GM23338 (cell line): ENCODE measurements at regions not wholly inside any gene's neighbourhood (a gene's known extent, or its start where the extent isn't known, plus 50 kb on each side); places are given as distances from the start of the nearest gene placed in this dataset.

ENCODE experiments used
- ATAC-seq: fragments of 200-7000 bp; cut with Tn5 transposase; 3 replicates; pipeline ENCODE4 v1.9.1; 2020
- DNase-seq: peaks from one replicate; pipeline ENCODE4 v3.0.0-alpha.2; 2015; ENCODE audit warnings: low spot score
- H2AFZ ChIP-seq: fragments of 200-600 bp; sonication (generic); 2 replicates; pipeline ENCODE4 v1.8.0; 2016; ENCODE audit warnings: antibody characterized with exemption, mild to moderate bottlenecking, moderate library complexity
- H3F3A ChIP-seq: fragments of 200-600 bp; sonication (generic); replicated peaks from 2 replicates; pipeline ENCODE4 v1.8.0; 2017; ENCODE audit warnings: antibody characterized with exemption, mixed run types, low read depth
- H3K27ac ChIP-seq: fragments of 200-600 bp; sonication (generic); 2 replicates; pipeline ENCODE4 v1.6.1; 2016; ENCODE audit warnings: low read depth
- H3K27me3 ChIP-seq: fragments of 200-600 bp; sonication (generic); 2 replicates; pipeline ENCODE4 v1.8.0; 2016; ENCODE audit warnings: mild to moderate bottlenecking, mixed run types, moderate library complexity; ENCODE audit not compliant: insufficient read depth
- H3K36me3 ChIP-seq: fragments of 200-600 bp; sonication (generic); 2 replicates; pipeline ENCODE4 v1.8.0; 2016; ENCODE audit warnings: mild to moderate bottlenecking; ENCODE audit not compliant: insufficient read depth
- H3K4me1 ChIP-seq: fragments of 200-600 bp; sonication (generic); 2 replicates; pipeline ENCODE4 v1.8.0; 2016; ENCODE audit warnings: mild to moderate bottlenecking, moderate library complexity; ENCODE audit not compliant: insufficient read depth
- H3K4me2 ChIP-seq: fragments of 200-600 bp; sonication (generic); 2 replicates; pipeline ENCODE4 v1.7.1; 2017; ENCODE audit warnings: mixed run types
- H3K4me3 ChIP-seq: fragments of 200-600 bp; sonication (generic); 2 replicates; pipeline ENCODE4 v1.6.1; 2016; ENCODE audit warnings: mixed run types
- H3K79me2 ChIP-seq: fragments of 200-600 bp; sonication (generic); replicated peaks from 2 replicates; pipeline ENCODE4 v1.8.0; 2017; ENCODE audit warnings: mild to moderate bottlenecking; ENCODE audit not compliant: insufficient read depth
- H3K9me2 ChIP-seq: fragments of 200-600 bp; sonication (generic); 2 replicates; pipeline ENCODE4 v1.8.0; 2017; ENCODE audit not compliant: insufficient read depth
- H4K20me1 ChIP-seq: fragments of 200-600 bp; sonication (generic); replicated peaks from 2 replicates; pipeline ENCODE4 v1.8.0; 2017; ENCODE audit warnings: mild to moderate bottlenecking; ENCODE audit not compliant: insufficient read depth
- H3K27ac Mint-ChIP-seq: 2 replicates; pipeline ENCODE4 v1.8.0; 2020; ENCODE audit warnings: inconsistent platforms, mild to moderate bottlenecking, moderate library complexity, mixed read lengths
- H3K27me3 Mint-ChIP-seq: 3 replicates; pipeline ENCODE4 v1.8.0; 2022; ENCODE audit warnings: low read depth, mild to moderate bottlenecking, moderate library complexity, mixed read lengths, inconsistent platforms; ENCODE audit not compliant: insufficient read depth, poor library complexity
- H3K36me3 Mint-ChIP-seq: 3 replicates; pipeline ENCODE4 v1.8.0; 2021; ENCODE audit warnings: low read depth, mild to moderate bottlenecking, inconsistent platforms, moderate library complexity, mixed read lengths
- H3K4me1 Mint-ChIP-seq: 3 replicates; pipeline ENCODE4 v1.8.0; 2020; ENCODE audit warnings: mild to moderate bottlenecking, inconsistent platforms, mixed read lengths
- H3K4me3 Mint-ChIP-seq: 3 replicates; pipeline ENCODE4 v1.8.0; 2021; ENCODE audit warnings: moderate library complexity, mild to moderate bottlenecking, inconsistent platforms, mixed read lengths
- H3K9me3 Mint-ChIP-seq: 3 replicates; pipeline ENCODE4 v1.8.0; 2020; ENCODE audit warnings: moderate library complexity, mild to moderate bottlenecking, inconsistent platforms, mixed read lengths
- CREB1 ChIP-seq: fragments of 250-450 bp; sonication (Bioruptor Pico); IDR thresholded peaks from 2 replicates; pipeline ENCODE4 v1.5.0; 2020; ENCODE audit warnings: low read depth, mild to moderate bottlenecking, moderate library complexity
- CTCF ChIP-seq, 2 experiments: fragments of 200-600 bp in 1 of 2; sonication (generic) in 1 of 2; conservative IDR thresholded peaks; 2 replicates each; pipeline versions ENCODE4 v1.5.1 to v1.6.1; 2016 to 2017; ENCODE audit warnings: antibody characterized with exemption in 2 of 2, low read depth in 2 of 2, mild to moderate bottlenecking in 2 of 2, moderate library complexity in 1 of 2
- EZH2 ChIP-seq: fragments of 200-600 bp; sonication (generic); IDR thresholded peaks from one replicate; pipeline ENCODE4 v1.8.0; 2017; ENCODE audit warnings: antibody characterized with exemption, mild to moderate bottlenecking, low read depth; ENCODE audit not compliant: unreplicated experiment
- EZH2phosphoT487 ChIP-seq: fragments of 200-600 bp; sonication (generic); IDR thresholded peaks from one replicate; pipeline ENCODE4 v1.8.1; 2018; ENCODE audit warnings: antibody characterized with exemption; ENCODE audit not compliant: unreplicated experiment
- JUNB ChIP-seq: IDR thresholded peaks from one replicate; pipeline ENCODE4 v1.6.1; 2016; ENCODE audit warnings: antibody characterized with exemption; ENCODE audit not compliant: unreplicated experiment
- NANOG ChIP-seq: IDR thresholded peaks from 2 replicates; pipeline ENCODE4 v1.6.1; 2016; ENCODE audit warnings: antibody characterized with exemption, borderline replicate concordance
- POLR2AphosphoS5 ChIP-seq: IDR thresholded peaks from 2 replicates; pipeline ENCODE4 v1.6.1; 2016; ENCODE audit warnings: antibody characterized with exemption, low read depth
- REST ChIP-seq: IDR thresholded peaks from one replicate; pipeline ENCODE4 v1.6.1; 2018; ENCODE audit warnings: antibody characterized with exemption; ENCODE audit not compliant: unreplicated experiment
- STAT1 ChIP-seq: IDR thresholded peaks from one replicate; pipeline ENCODE4 v1.6.1; 2016; ENCODE audit warnings: antibody characterized with exemption; ENCODE audit not compliant: unreplicated experiment
- ZNF114 ChIP-seq: fragments of 250-450 bp; sonication (Bioruptor Pico); IDR thresholded peaks from 2 replicates; pipeline ENCODE4 v1.5.0; 2020; ENCODE audit warnings: mild to moderate bottlenecking, moderate library complexity
- ZNF331 ChIP-seq: fragments of 250-450 bp; sonication (Bioruptor Pico); IDR thresholded peaks from 2 replicates; pipeline ENCODE4 v1.5.0; 2020; ENCODE audit warnings: low read depth, mild to moderate bottlenecking, moderate library complexity
- TF ChIP-seq, protein P1 (sequence below): IDR thresholded peaks from 2 replicates; pipeline ENCODE4 v1.6.1; 2016; ENCODE audit warnings: antibody characterized with exemption
- TF ChIP-seq, protein P2 (sequence below): fragments of 250-450 bp; sonication (Bioruptor Pico); IDR thresholded peaks from 2 replicates; pipeline ENCODE4 v1.5.0; 2020; ENCODE audit warnings: mild to moderate bottlenecking, moderate library complexity

GRCh38 chr1:234853906-234854644 lies 244.1 kb upstream of the IRF2BP2 start:
- Histone ChIP-seq H3K9me2 (peaks cover 17% of the 10 kb centered on the region), H3K4me2 (no peak overlapping the region), H3F3A (no peaks in the 10 kb centered on the region), H3K79me2 (no peaks in the 10 kb centered on the region), H3K27ac (no peak overlapping the region), H2AFZ (no peak overlapping the region), H3K36me3 (no peaks in the 10 kb centered on the region), H3K27me3 (no peaks in the 10 kb centered on the region), H4K20me1 (no peaks in the 10 kb centered on the region), H3K4me1 (peaks cover 11% of the 10 kb centered on the region), H3K4me3 (no peak overlapping the region)
- TF ChIP-seq ZNF331 (no peak), NANOG (no peak), JUNB (no peak), ZNF114 (CRISPR knock-in tag) (no peak), CTCF (conservative IDR thresholded peaks at IDR 0.05; ENCODE audit: low read depth in 2 of 2) (no peak), STAT1 (no peak), REST (no peak), POLR2AphosphoS5 (no peak), EZH2phosphoT487 (no peak), EZH2 (no peak), CREB1 (CRISPR knock-in tag) (no peak)
- TF ChIP-seq, protein P1, sequence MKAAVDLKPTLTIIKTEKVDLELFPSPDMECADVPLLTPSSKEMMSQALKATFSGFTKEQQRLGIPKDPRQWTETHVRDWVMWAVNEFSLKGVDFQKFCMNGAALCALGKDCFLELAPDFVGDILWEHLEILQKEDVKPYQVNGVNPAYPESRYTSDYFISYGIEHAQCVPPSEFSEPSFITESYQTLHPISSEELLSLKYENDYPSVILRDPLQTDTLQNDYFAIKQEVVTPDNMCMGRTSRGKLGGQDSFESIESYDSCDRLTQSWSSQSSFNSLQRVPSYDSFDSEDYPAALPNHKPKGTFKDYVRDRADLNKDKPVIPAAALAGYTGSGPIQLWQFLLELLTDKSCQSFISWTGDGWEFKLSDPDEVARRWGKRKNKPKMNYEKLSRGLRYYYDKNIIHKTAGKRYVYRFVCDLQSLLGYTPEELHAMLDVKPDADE, result no peak
- TF ChIP-seq, protein P2, sequence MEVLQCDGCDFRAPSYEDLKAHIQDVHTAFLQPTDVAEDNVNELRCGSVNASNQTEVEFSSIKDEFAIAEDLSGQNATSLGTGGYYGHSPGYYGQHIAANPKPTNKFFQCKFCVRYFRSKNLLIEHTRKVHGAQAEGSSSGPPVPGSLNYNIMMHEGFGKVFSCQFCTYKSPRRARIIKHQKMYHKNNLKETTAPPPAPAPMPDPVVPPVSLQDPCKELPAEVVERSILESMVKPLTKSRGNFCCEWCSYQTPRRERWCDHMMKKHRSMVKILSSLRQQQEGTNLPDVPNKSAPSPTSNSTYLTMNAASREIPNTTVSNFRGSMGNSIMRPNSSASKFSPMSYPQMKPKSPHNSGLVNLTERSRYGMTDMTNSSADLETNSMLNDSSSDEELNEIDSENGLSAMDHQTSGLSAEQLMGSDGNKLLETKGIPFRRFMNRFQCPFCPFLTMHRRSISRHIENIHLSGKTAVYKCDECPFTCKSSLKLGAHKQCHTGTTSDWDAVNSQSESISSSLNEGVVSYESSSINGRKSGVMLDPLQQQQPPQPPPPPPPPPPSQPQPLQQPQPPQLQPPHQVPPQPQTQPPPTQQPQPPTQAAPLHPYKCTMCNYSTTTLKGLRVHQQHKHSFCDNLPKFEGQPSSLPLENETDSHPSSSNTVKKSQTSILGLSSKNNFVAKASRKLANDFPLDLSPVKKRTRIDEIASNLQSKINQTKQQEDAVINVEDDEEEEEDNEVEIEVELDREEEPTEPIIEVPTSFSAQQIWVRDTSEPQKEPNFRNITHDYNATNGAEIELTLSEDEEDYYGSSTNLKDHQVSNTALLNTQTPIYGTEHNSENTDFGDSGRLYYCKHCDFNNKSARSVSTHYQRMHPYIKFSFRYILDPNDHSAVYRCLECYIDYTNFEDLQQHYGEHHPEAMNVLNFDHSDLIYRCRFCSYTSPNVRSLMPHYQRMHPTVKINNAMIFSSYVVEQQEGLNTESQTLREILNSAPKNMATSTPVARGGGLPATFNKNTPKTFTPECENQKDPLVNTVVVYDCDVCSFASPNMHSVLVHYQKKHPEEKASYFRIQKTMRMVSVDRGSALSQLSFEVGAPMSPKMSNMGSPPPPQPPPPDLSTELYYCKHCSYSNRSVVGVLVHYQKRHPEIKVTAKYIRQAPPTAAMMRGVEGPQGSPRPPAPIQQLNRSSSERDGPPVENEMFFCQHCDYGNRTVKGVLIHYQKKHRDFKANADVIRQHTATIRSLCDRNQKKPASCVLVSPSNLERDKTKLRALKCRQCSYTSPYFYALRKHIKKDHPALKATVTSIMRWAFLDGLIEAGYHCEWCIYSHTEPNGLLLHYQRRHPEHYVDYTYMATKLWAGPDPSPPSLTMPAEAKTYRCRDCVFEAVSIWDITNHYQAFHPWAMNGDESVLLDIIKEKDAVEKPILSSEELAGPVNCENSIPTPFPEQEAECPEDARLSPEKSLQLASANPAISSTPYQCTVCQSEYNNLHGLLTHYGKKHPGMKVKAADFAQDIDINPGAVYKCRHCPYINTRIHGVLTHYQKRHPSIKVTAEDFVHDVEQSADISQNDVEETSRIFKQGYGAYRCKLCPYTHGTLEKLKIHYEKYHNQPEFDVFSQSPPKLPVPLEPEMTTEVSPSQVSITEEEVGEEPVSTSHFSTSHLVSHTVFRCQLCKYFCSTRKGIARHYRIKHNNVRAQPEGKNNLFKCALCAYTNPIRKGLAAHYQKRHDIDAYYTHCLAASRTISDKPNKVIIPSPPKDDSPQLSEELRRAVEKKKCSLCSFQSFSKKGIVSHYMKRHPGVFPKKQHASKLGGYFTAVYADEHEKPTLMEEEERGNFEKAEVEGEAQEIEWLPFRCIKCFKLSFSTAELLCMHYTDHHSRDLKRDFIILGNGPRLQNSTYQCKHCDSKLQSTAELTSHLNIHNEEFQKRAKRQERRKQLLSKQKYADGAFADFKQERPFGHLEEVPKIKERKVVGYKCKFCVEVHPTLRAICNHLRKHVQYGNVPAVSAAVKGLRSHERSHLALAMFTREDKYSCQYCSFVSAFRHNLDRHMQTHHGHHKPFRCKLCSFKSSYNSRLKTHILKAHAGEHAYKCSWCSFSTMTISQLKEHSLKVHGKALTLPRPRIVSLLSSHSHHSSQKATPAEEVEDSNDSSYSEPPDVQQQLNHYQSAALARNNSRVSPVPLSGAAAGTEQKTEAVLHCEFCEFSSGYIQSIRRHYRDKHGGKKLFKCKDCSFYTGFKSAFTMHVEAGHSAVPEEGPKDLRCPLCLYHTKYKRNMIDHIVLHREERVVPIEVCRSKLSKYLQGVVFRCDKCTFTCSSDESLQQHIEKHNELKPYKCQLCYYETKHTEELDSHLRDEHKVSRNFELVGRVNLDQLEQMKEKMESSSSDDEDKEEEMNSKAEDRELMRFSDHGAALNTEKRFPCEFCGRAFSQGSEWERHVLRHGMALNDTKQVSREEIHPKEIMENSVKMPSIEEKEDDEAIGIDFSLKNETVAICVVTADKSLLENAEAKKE (CRISPR knock-in tag), result no peak
- no peak for DNase-seq
- Mint-ChIP-seq H3K9me3 (no peaks in the 10 kb centered on the region), H3K36me3 (no peaks in the 10 kb centered on the region), H3K4me1 (peaks cover 19% of the 10 kb centered on the region), H3K4me3 (no peak overlapping the region), H3K27me3 (peaks cover 2% of the 10 kb centered on the region), H3K27ac (no peak overlapping the region)
- no peak for ATAC-seq
